IMR-90 (cell line): ENCODE measurements at regions not wholly inside any gene's neighbourhood (a gene's known extent, or its start where the extent isn't known, plus 50 kb on each side); places are given as distances from the start of the nearest gene placed in this dataset.

ENCODE experiments used
- ATAC-seq: fragments of 200-7000 bp; cut with Tn5 transposase; 2 replicates; pipeline ENCODE4 v1.9.1; 2020; ENCODE audit warnings: low read depth, mild to moderate bottlenecking, moderate library complexity
- BruUV-seq: library from RNA; stranded (reverse); fragments of 400-500 nt; replicated peaks from 2 replicates; lab custom pipeline; 2021; lab: Mats Ljungman, UMichigan
- CTCF ChIA-PET: fragments of 300-600 bp; formaldehyde crosslinking; extraction: SDS; loops from one replicate; lab custom pipeline; 2021; ENCODE audit warnings: antibody characterized with exemption; lab: Yijun Ruan, JAX
- POLR2A ChIA-PET: fragments of 300-600 bp; sonication (Branson Sonifier 250); formaldehyde crosslinking; loops from one replicate; lab custom pipeline; 2022; ENCODE audit warnings: antibody characterized with exemption; ENCODE audit not compliant: unreplicated experiment; lab: Charles Lee
- DNase-seq: peaks from one replicate; pipeline ENCODE4 v3.0.0; 2013
- H2AFZ ChIP-seq: replicated peaks from 2 replicates; pipeline ENCODE3; 2013; ENCODE audit warnings: low read length, mild to moderate bottlenecking; ENCODE audit not compliant: poor library complexity
- H2AK5ac ChIP-seq: 2 replicates; pipeline ENCODE4 v1.6.1; 2013; ENCODE audit warnings: low read depth, low read length, inconsistent platforms
- H2AK9ac ChIP-seq: replicated peaks from 2 replicates; pipeline ENCODE3; 2013; ENCODE audit warnings: mild to moderate bottlenecking, low read depth, low read length, moderate library complexity; ENCODE audit not compliant: poor library complexity
- H2BK120ac ChIP-seq: 2 replicates; pipeline ENCODE4 v1.6.1; 2013; ENCODE audit warnings: low read depth, low read length, inconsistent platforms
- H2BK15ac ChIP-seq: 3 replicates; pipeline ENCODE4 v1.6.1; 2013; ENCODE audit warnings: low read depth, low read length, inconsistent platforms
- H2BK20ac ChIP-seq: 2 replicates; pipeline ENCODE4 v1.6.1; 2013; ENCODE audit warnings: low read depth, mild to moderate bottlenecking, inconsistent platforms, low read length, moderate library complexity
- H2BK5ac ChIP-seq: 2 replicates; pipeline ENCODE4 v1.6.1; 2013; ENCODE audit warnings: mild to moderate bottlenecking, low read depth, low read length, inconsistent platforms; ENCODE audit not compliant: poor library complexity, severe bottlenecking
- H3K14ac ChIP-seq: replicated peaks from 2 replicates; pipeline ENCODE4 v1.6.1; 2013; ENCODE audit warnings: low read depth, low read length, inconsistent platforms
- H3K18ac ChIP-seq: 2 replicates; pipeline ENCODE4 v1.6.1; 2013; ENCODE audit warnings: low read depth, low read length, control low read depth
- H3K23ac ChIP-seq: 2 replicates; pipeline ENCODE4 v1.6.1; 2013; ENCODE audit warnings: low read depth, low read length, inconsistent platforms
- H3K27ac ChIP-seq: 2 replicates; pipeline ENCODE4 v1.5.1; 2013; ENCODE audit warnings: mild to moderate bottlenecking, control low read depth, low read length; ENCODE audit not compliant: insufficient read depth
- H3K27me3 ChIP-seq: 2 replicates; pipeline ENCODE4 v1.6.1; 2013; ENCODE audit warnings: low read length; ENCODE audit not compliant: control insufficient read depth, insufficient read depth
- H3K36me3 ChIP-seq: 2 replicates; pipeline ENCODE4 v1.6.1; 2013; ENCODE audit warnings: low read length, mixed read lengths; ENCODE audit not compliant: control insufficient read depth, insufficient read depth
- H3K4ac ChIP-seq: 2 replicates; pipeline ENCODE4 v1.6.1; 2013; ENCODE audit warnings: low read depth, low read length, inconsistent platforms
- H3K4me1 ChIP-seq: 2 replicates; pipeline ENCODE4 v1.6.1; 2013; ENCODE audit warnings: low read length, mixed read lengths; ENCODE audit not compliant: control insufficient read depth, insufficient read depth
- H3K4me2 ChIP-seq: 2 replicates; pipeline ENCODE4 v1.6.1; 2013; ENCODE audit warnings: low read depth, mild to moderate bottlenecking, control low read depth, low read length, moderate library complexity
- H3K4me3 ChIP-seq: 2 replicates; pipeline ENCODE4 v1.5.1; 2013; ENCODE audit warnings: low read depth, mild to moderate bottlenecking, control low read depth, low read length, moderate library complexity; ENCODE audit not compliant: insufficient read depth
- H3K56ac ChIP-seq: 2 replicates; pipeline ENCODE4 v1.6.1; 2013; ENCODE audit warnings: low read length, inconsistent platforms; ENCODE audit not compliant: insufficient read depth; ENCODE audit errors: extremely low read depth
- H3K79me1 ChIP-seq, 2 experiments: 2 replicates each; pipeline ENCODE4 v1.6.1; 2013; ENCODE audit warnings: low read length in 2 of 2, inconsistent platforms in 1 of 2, low read depth in 1 of 2
- H3K9ac ChIP-seq: 2 replicates; pipeline ENCODE4 v1.6.1; 2013; ENCODE audit warnings: low read depth, low read length, control low read depth
- H3K9me1 ChIP-seq: 2 replicates; pipeline ENCODE4 v1.6.1; 2013; ENCODE audit warnings: low read length, inconsistent platforms; ENCODE audit not compliant: insufficient read depth
- H3K9me3 ChIP-seq: 2 replicates; pipeline ENCODE4 v1.6.1; 2013; ENCODE audit warnings: low read length; ENCODE audit not compliant: control insufficient read depth, insufficient read depth
- H4K20me1 ChIP-seq: 2 replicates; pipeline ENCODE4 v1.6.1; 2013; ENCODE audit warnings: low read length, inconsistent platforms; ENCODE audit not compliant: insufficient read depth
- H4K5ac ChIP-seq: 2 replicates; pipeline ENCODE4 v1.6.1; 2013; ENCODE audit warnings: mild to moderate bottlenecking, low read depth, low read length, control low read depth
- H4K8ac ChIP-seq, 2 experiments: 2 replicates each; pipeline ENCODE4 v1.6.1; 2013; ENCODE audit warnings: low read depth in 2 of 2, low read length in 2 of 2, control low read depth in 1 of 2, inconsistent platforms in 1 of 2
- H4K91ac ChIP-seq: 2 replicates; pipeline ENCODE4 v1.6.1; 2013; ENCODE audit warnings: low read depth, low read length, inconsistent platforms; ENCODE audit not compliant: insufficient read depth
- BHLHE40 ChIP-seq: fragments of 150-350 bp; IDR thresholded peaks from 2 replicates; pipeline ENCODE4 v1.6.1; 2016; ENCODE audit warnings: mild to moderate bottlenecking, low read depth, low read length
- CEBPB ChIP-seq: IDR thresholded peaks from 2 replicates; pipeline ENCODE4 v1.6.1; 2012; ENCODE audit warnings: low read depth, low read length, improper control_type of control experiment
- CHD1 ChIP-seq: IDR thresholded peaks from 2 replicates; pipeline ENCODE4 v1.6.1; 2012; ENCODE audit warnings: low read depth, low read length, improper control_type of control experiment
- CTCF ChIP-seq: conservative IDR thresholded peaks from 2 replicates; pipeline ENCODE4 v1.5.1; 2012; ENCODE audit warnings: mild to moderate bottlenecking, low read depth, low read length, improper control_type of control experiment
- ELK1 ChIP-seq: fragments of 150-350 bp; IDR thresholded peaks from 2 replicates; pipeline ENCODE4 v1.6.1; 2016; ENCODE audit warnings: low read depth, mild to moderate bottlenecking, low read length, moderate library complexity, borderline replicate concordance
- FOS ChIP-seq: fragments of 150-350 bp; IDR thresholded peaks from 2 replicates; pipeline ENCODE4 v1.6.1; 2016; ENCODE audit warnings: low read depth, low read length
- MAFK ChIP-seq: IDR thresholded peaks from 2 replicates; pipeline ENCODE4 v1.6.1; 2012; ENCODE audit warnings: low read depth, low read length, improper control_type of control experiment
- MAZ ChIP-seq: IDR thresholded peaks from 2 replicates; pipeline ENCODE4 v1.6.1; 2012; ENCODE audit warnings: low read depth, mild to moderate bottlenecking, low read length, improper control_type of control experiment, moderate library complexity, borderline replicate concordance
- MXI1 ChIP-seq: IDR thresholded peaks from 2 replicates; pipeline ENCODE4 v1.6.1; 2012; ENCODE audit warnings: low read depth, mild to moderate bottlenecking, low read length, moderate library complexity, borderline replicate concordance
- NFE2L2 ChIP-seq: fragments of 150-350 bp; IDR thresholded peaks from 2 replicates; pipeline ENCODE4 v1.6.1; 2016; ENCODE audit warnings: low read depth, mild to moderate bottlenecking, low read length
- POLR2A ChIP-seq: IDR thresholded peaks from 2 replicates; pipeline ENCODE4 v1.6.1; 2012; ENCODE audit warnings: mild to moderate bottlenecking, low read depth, low read length
- RAD21 ChIP-seq: IDR thresholded peaks from 2 replicates; pipeline ENCODE4 v1.6.1; 2012; ENCODE audit warnings: low read length, improper control_type of control experiment
- RCOR1 ChIP-seq: IDR thresholded peaks from 2 replicates; pipeline ENCODE4 v1.6.1; 2012; ENCODE audit warnings: mild to moderate bottlenecking, low read length, improper control_type of control experiment; ENCODE audit not compliant: insufficient replicate concordance
- RFX5 ChIP-seq: IDR thresholded peaks from 2 replicates; pipeline ENCODE4 v1.8.0; 2012; ENCODE audit warnings: low read depth, mild to moderate bottlenecking, low read length, moderate library complexity
- SMC3 ChIP-seq: fragments of 150-350 bp; IDR thresholded peaks from 2 replicates; pipeline ENCODE4 v1.6.1; 2016; ENCODE audit warnings: low read depth, mild to moderate bottlenecking, antibody characterized with exemption, low read length, moderate library complexity
- USF2 ChIP-seq: fragments of 150-350 bp; IDR thresholded peaks from 2 replicates; pipeline ENCODE4 v1.6.1; 2017; ENCODE audit warnings: mild to moderate bottlenecking, antibody characterized with exemption, low read length, low read depth
- WGBS, 2 experiments: methylation state at CpG; one replicate each; pipeline versions ENCODE4 v1.1.5 to v1.1.7; 2013; ENCODE audit warnings: missing lambda C conversion rate in 2 of 2; ENCODE audit not compliant: insufficient read length in 1 of 2; ENCODE audit errors: extremely low coverage in 2 of 2; 5-methylcytosine and 5-hydroxymethylcytosine counted together
- dilution Hi-C: fragments of 300-500 bp; cut with HindIII; formaldehyde crosslinking; loops from one replicate; pipeline ENCODE4 v1.14.3; 2018; ENCODE audit warnings: low sequenced_read_pairs; ENCODE audit not compliant: unreplicated experiment
- in situ Hi-C: fragments of 300-500 bp; cut with MboI; formaldehyde crosslinking; loops from 3 replicates; pipeline ENCODE4 v1.14.3; 2019; ENCODE audit warnings: low sequenced_read_pairs, inconsistent platforms, mixed read lengths
- intact Hi-C: fragments of 100-400 bp; cut with micrococcal nuclease; formaldehyde crosslinking; loops from 2 replicates; pipeline ENCODE4 v1.10.0; 2022

GRCh38 chr18:39793609-39794008, 2161.4 kb upstream of the PIK3C3 start:
- Histone ChIP-seq H3K27ac (no peak overlapping the region), H2BK5ac (no peak overlapping the region), H3K79me1 (no peaks in the 10 kb centered on the region; a peak in 1 of 4 replicates), H3K4ac (no peak overlapping the region), H3K18ac (no peak overlapping the region), H4K91ac (no peak overlapping the region), H3K4me2 (no peak overlapping the region), H2BK120ac (no peak overlapping the region), H3K27me3 (no peaks in the 10 kb centered on the region), H3K56ac (no peak overlapping the region), H3K4me3 (no peak overlapping the region), H3K4me1 (no peaks in the 10 kb centered on the region), H2AFZ (no peak overlapping the region), H4K5ac (no peak overlapping the region), H2AK5ac (no peak overlapping the region), H2AK9ac (no peak overlapping the region), H3K9ac (no peak overlapping the region), H4K8ac (no peak overlapping the region), H3K9me3 (no peaks in the 10 kb centered on the region), H2BK20ac (no peak overlapping the region), H3K9me1 (0 out of 2 replicates have a peak, but pooled peaks cover 3% of the 10 kb centered on the region), H3K23ac (no peak overlapping the region), H2BK15ac (no peak overlapping the region), H3K14ac (no peak overlapping the region; the same call in 1 of the 2 replicates), H4K20me1 (no peaks in the 10 kb centered on the region), H3K36me3 (no peaks in the 10 kb centered on the region)
- intact Hi-C loops (no loop called here), dilution Hi-C loops (no loop called here), in situ Hi-C loops (no loop called here)
- BruUV-seq: no TSS peak
- DNase-seq (no peak), ATAC-seq (no peak)
- no CpG with 5 or more reads among the region's 5 CpGs for WGBS, 2 experiments
- CTCF ChIA-PET: no interaction called here
- POLR2A ChIA-PET: no interaction called here
- no peak for TF ChIP-seq MAFK
- no peak for TF ChIP-seq CTCF
- no peak for TF ChIP-seq NFE2L2
- TF ChIP-seq ELK1: no peak
- TF ChIP-seq RCOR1: no peak
- TF ChIP-seq CHD1: no peak
- no peak for TF ChIP-seq RAD21
- TF ChIP-seq FOS: no peak
- TF ChIP-seq SMC3: no peak
- TF ChIP-seq POLR2A: no peak
- TF ChIP-seq MXI1: no peak
- no peak for TF ChIP-seq MAZ
- no peak for TF ChIP-seq RFX5
- TF ChIP-seq USF2: no peak
- TF ChIP-seq BHLHE40: no peak
- no peak for TF ChIP-seq CEBPB
